ENCODE measurements at regions not wholly inside any gene's neighbourhood (a gene's known extent, or its start where the extent isn't known, plus 50 kb on each side); places are given as distances from the start of the nearest gene placed in this dataset.

- TF ChIP-seq POLR2A (IDR thresholded peaks at IDR 0.05) (no peak), CTCF (IDR thresholded peaks at IDR 0.05) (no peak)
Observed at GRCh38 chr9:129395633-129396364, 217.7 kb upstream of the IER5L start.
